Esophagus muscularis mucosa (tissue), 3 donors: ENCODE measurements at regions not wholly inside any gene's neighbourhood (a gene's known extent, or its start where the extent isn't known, plus 50 kb on each side); places are given as distances from the start of the nearest gene placed in this dataset.

ENCODE experiments used
- POLR2A ChIP-seq: fragments of 450-650 bp; IDR thresholded peaks from one replicate; pipeline ENCODE4 v1.6.1; 2017; ENCODE audit warnings: antibody characterized with exemption, moderate library complexity, mild to moderate bottlenecking, low read depth
- POLR2AphosphoS5 ChIP-seq, 2 donors: sonication (generic); formaldehyde crosslinking; IDR thresholded peaks; one replicate each; pipeline ENCODE4 v1.6.1; 2017; ENCODE audit warnings: antibody characterized with exemption in 2 of 2
- TF ChIP-seq, protein P1 (sequence below), 3 experiments: fragments of 200-600 bp in 2 of 3; fragments of 450-650 bp in 1 of 3; sonication (generic) in 2 of 3; IDR thresholded peaks; one replicate each; pipeline ENCODE4 v1.5.1; 2017 to 2019; ENCODE audit warnings: antibody characterized with exemption in 3 of 3, mild to moderate bottlenecking in 2 of 3, moderate library complexity in 1 of 3

DNA sequence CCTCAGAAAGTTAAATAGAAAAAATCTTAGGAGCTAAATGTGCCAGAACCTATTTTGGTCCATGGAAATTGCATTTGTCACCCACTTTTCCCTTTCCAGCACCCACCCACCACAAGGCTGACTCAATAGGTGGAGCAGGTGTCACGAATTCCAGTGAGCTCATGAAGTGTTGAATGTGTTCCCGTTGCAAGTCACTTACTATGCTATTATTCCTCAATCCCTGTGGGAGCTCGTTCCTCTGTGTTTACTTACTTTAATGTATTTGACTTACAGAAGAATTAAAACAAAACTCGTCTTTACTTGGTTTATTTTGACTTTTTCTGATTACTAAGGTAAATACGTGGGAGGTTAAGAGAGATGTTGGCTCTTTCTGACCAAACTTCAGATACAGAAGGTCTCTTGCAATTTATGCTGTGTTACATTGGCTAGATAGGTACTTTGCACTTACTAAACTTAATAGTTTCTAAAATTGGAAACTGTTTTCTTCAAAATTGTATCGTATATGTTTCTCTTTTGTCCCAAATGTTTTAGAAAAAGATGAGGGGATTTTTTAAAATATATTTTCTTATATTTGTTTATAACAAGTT lies 269.4 kb upstream of the NOVA1 start:
- TF ChIP-seq, protein P1, sequence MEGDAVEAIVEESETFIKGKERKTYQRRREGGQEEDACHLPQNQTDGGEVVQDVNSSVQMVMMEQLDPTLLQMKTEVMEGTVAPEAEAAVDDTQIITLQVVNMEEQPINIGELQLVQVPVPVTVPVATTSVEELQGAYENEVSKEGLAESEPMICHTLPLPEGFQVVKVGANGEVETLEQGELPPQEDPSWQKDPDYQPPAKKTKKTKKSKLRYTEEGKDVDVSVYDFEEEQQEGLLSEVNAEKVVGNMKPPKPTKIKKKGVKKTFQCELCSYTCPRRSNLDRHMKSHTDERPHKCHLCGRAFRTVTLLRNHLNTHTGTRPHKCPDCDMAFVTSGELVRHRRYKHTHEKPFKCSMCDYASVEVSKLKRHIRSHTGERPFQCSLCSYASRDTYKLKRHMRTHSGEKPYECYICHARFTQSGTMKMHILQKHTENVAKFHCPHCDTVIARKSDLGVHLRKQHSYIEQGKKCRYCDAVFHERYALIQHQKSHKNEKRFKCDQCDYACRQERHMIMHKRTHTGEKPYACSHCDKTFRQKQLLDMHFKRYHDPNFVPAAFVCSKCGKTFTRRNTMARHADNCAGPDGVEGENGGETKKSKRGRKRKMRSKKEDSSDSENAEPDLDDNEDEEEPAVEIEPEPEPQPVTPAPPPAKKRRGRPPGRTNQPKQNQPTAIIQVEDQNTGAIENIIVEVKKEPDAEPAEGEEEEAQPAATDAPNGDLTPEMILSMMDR (IDR thresholded peaks at IDR 0.05): no peak
- no peak for TF ChIP-seq POLR2A
- TF ChIP-seq POLR2AphosphoS5 (IDR thresholded peaks at IDR 0.05): no peak
